Endothelial cell of umbilical vein (primary cell): ENCODE measurements at regions not wholly inside any gene's neighbourhood (a gene's known extent, or its start where the extent isn't known, plus 50 kb on each side); places are given as distances from the start of the nearest gene placed in this dataset.

Experiments
- GATA2 ChIP-seq: IDR thresholded peaks from 2 replicates; pipeline ENCODE4 v1.7.0; 2011; ENCODE audit warnings: low read depth, mild to moderate bottlenecking, moderate library complexity, mixed read lengths, low read length; ENCODE audit not compliant: insufficient read length, insufficient read depth
- MYC ChIP-seq: IDR thresholded peaks from one replicate; pipeline ENCODE4 v1.6.1; 2011; ENCODE audit warnings: mild to moderate bottlenecking, low read depth, low read length
- POLR2A ChIP-seq: IDR thresholded peaks from 2 replicates; pipeline ENCODE4 v1.6.1; 2012; ENCODE audit warnings: low read depth, mild to moderate bottlenecking, control low read depth, low read length
- POLR2AphosphoS5 ChIP-seq: IDR thresholded peaks from 2 replicates; pipeline ENCODE4 v1.6.1; 2012; ENCODE audit warnings: low read depth, mild to moderate bottlenecking, control low read depth, low read length, moderate library complexity; ENCODE audit not compliant: insufficient read depth
- TF ChIP-seq, protein P1 (sequence below), 2 donors: IDR thresholded peaks; 1 replicate in 1 of 2; 2 replicates in 1 of 2; pipeline ENCODE4 v1.5.1; 2011; ENCODE audit warnings: low read length in 2 of 2, mild to moderate bottlenecking in 2 of 2, moderate library complexity in 2 of 2, control low read depth in 1 of 2, inconsistent platforms in 1 of 2, low read depth in 1 of 2; ENCODE audit not compliant: insufficient read depth in 1 of 2; ENCODE audit errors: extremely low read depth in 1 of 2

DNA sequence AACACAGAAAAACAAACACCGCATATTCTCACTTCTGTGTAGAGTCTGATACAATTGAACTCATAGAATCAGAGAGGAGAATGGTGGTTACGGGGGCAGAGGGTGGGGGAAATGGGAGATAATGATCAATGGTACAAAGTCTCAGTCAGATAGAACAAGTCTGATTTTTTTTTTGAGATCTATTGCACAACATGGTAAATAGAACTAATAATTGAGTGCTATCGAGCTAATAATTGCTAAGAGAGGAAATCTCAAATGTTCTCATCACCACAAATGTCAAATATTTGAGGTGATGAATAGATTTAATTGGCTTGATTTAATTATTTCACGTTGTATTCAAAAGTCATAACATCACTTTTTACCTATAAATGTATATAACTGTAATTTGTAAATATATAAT, 121.0 kb upstream of the SPIN1 start:
- TF ChIP-seq, protein P1, sequence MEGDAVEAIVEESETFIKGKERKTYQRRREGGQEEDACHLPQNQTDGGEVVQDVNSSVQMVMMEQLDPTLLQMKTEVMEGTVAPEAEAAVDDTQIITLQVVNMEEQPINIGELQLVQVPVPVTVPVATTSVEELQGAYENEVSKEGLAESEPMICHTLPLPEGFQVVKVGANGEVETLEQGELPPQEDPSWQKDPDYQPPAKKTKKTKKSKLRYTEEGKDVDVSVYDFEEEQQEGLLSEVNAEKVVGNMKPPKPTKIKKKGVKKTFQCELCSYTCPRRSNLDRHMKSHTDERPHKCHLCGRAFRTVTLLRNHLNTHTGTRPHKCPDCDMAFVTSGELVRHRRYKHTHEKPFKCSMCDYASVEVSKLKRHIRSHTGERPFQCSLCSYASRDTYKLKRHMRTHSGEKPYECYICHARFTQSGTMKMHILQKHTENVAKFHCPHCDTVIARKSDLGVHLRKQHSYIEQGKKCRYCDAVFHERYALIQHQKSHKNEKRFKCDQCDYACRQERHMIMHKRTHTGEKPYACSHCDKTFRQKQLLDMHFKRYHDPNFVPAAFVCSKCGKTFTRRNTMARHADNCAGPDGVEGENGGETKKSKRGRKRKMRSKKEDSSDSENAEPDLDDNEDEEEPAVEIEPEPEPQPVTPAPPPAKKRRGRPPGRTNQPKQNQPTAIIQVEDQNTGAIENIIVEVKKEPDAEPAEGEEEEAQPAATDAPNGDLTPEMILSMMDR (IDR thresholded peaks at IDR 0.05; ENCODE audit: extremely low read depth in 1 of 2, insufficient read depth in 1 of 2, low read depth in 1 of 2, low read length in 2 of 2), result no peak
- TF ChIP-seq POLR2AphosphoS5 (no peak), GATA2 (no peak), POLR2A (no peak), MYC (no peak)
